Neural cell (in vitro differentiated cells): ENCODE measurements at regions not wholly inside any gene's neighbourhood (a gene's known extent, or its start where the extent isn't known, plus 50 kb on each side); places are given as distances from the start of the nearest gene placed in this dataset.
"Not testable (repeated sequence)": the region's sequence is repeated elsewhere in the genome, so short reads cannot be mapped to it uniquely, and the experiment has no call there.

Source experiments
- H2AFZ ChIP-seq: fragments of 200-600, 300-800 bp; sonication (generic), shearing (Covaris generic); 2 replicates; pipeline ENCODE4 v1.6.0; 2014; ENCODE audit warnings: low read depth, mild to moderate bottlenecking, antibody characterized with exemption, low read length, moderate library complexity
- H3F3A ChIP-seq: fragments of 200-600 bp; shearing (Covaris generic); 2 replicates; pipeline ENCODE4 v1.6.1; 2016; ENCODE audit warnings: mild to moderate bottlenecking, moderate library complexity, mixed read lengths, antibody characterized with exemption, low read length; ENCODE audit not compliant: insufficient read depth, poor library complexity, severe bottlenecking
- H3K27ac ChIP-seq: fragments of 200-600, 300-800 bp; sonication (generic), shearing (Covaris generic); 2 replicates; pipeline ENCODE4 v1.5.1; 2014; ENCODE audit warnings: mild to moderate bottlenecking, low read length, moderate library complexity
- H3K27me3 ChIP-seq: fragments of 300-800, 200-600 bp; sonication (generic), shearing (Covaris generic); 2 replicates; pipeline ENCODE4 v1.6.0; 2014; ENCODE audit warnings: mild to moderate bottlenecking, low read depth, low read length, moderate library complexity; ENCODE audit not compliant: insufficient read depth
- H3K36me3 ChIP-seq: fragments of 300-800, 200-600 bp; sonication (generic), shearing (Covaris generic); 2 replicates; pipeline ENCODE4 v1.5.1; 2014; ENCODE audit warnings: mild to moderate bottlenecking, antibody characterized with exemption, low read length, moderate library complexity; ENCODE audit not compliant: insufficient read depth
- H3K4me2 ChIP-seq: fragments of 300-800, 200-600 bp; sonication (generic), shearing (Covaris generic); 2 replicates; pipeline ENCODE4 v1.6.0; 2014; ENCODE audit warnings: mild to moderate bottlenecking, low read length
- H3K4me3 ChIP-seq: fragments of 300-800, 200-600 bp; sonication (generic), shearing (Covaris generic); 2 replicates; pipeline ENCODE4 v1.5.1; 2014; ENCODE audit warnings: mild to moderate bottlenecking, low read length, moderate library complexity
- H3K79me2 ChIP-seq: fragments of 200-600 bp; shearing (Covaris generic); replicated peaks from 2 replicates; pipeline ENCODE4 v1.6.0; 2014; ENCODE audit warnings: mild to moderate bottlenecking, low read length, moderate library complexity; ENCODE audit not compliant: insufficient read depth
- H3K9ac ChIP-seq: fragments of 300-800, 200-600 bp; sonication (generic), shearing (Covaris generic); 2 replicates; pipeline ENCODE4 v1.6.1; 2016; ENCODE audit warnings: mild to moderate bottlenecking, low read length, mixed read lengths
- H3K9me2 ChIP-seq: fragments of 200-600 bp; shearing (Covaris generic); 2 replicates; pipeline ENCODE4 v1.6.1; 2016; ENCODE audit warnings: mild to moderate bottlenecking, low read length, mixed read lengths; ENCODE audit not compliant: insufficient read depth
- H3K9me3 ChIP-seq: fragments of 200-600, 300-800 bp; sonication (generic), shearing (Covaris generic); 2 replicates; pipeline ENCODE4 v1.6.1; 2016; ENCODE audit warnings: mild to moderate bottlenecking, mixed run types, low read length, moderate library complexity, mixed read lengths
- H4K20me1 ChIP-seq: fragments of 200-600 bp; shearing (Covaris generic); 2 replicates; pipeline ENCODE4 v1.6.1; 2016; ENCODE audit warnings: mild to moderate bottlenecking, mixed run types; ENCODE audit not compliant: insufficient read depth
- EP300 ChIP-seq: fragments of 450-650 bp; conservative IDR thresholded peaks from 2 replicates; pipeline ENCODE4 v1.6.1; 2014; ENCODE audit warnings: antibody characterized with exemption, mild to moderate bottlenecking, moderate library complexity; ENCODE audit not compliant: poor library complexity, severe bottlenecking
- EZH2 ChIP-seq: fragments of 200-600, 300-800 bp; shearing (Covaris generic), sonication (generic); IDR thresholded peaks from 2 replicates; pipeline ENCODE4 v1.6.1; 2014; ENCODE audit warnings: antibody characterized with exemption, low read length, borderline replicate concordance, mild to moderate bottlenecking; ENCODE audit not compliant: insufficient read depth, poor library complexity, severe bottlenecking
- MXI1 ChIP-seq: fragments of 450-650 bp; conservative IDR thresholded peaks from 2 replicates; pipeline ENCODE4 v1.6.1; 2014; ENCODE audit warnings: antibody characterized with exemption, mild to moderate bottlenecking; ENCODE audit not compliant: poor library complexity, severe bottlenecking
- POLR2AphosphoS5 ChIP-seq: IDR thresholded peaks from 2 replicates; pipeline ENCODE4 v1.6.1; 2012
- RAD21 ChIP-seq: fragments of 450-650 bp; conservative IDR thresholded peaks from 2 replicates; pipeline ENCODE4 v1.6.1; 2014; ENCODE audit warnings: antibody characterized with exemption, mild to moderate bottlenecking, moderate library complexity
- SMC3 ChIP-seq: fragments of 450-650 bp; conservative IDR thresholded peaks from 2 replicates; pipeline ENCODE4 v1.6.1; 2014; ENCODE audit warnings: antibody characterized with exemption, mild to moderate bottlenecking, moderate library complexity; ENCODE audit not compliant: poor library complexity
- TAF1 ChIP-seq: IDR thresholded peaks from 2 replicates; pipeline ENCODE4 v1.6.1; 2012; ENCODE audit warnings: low read depth
- TF ChIP-seq, protein P1 (sequence below): IDR thresholded peaks from 2 replicates; pipeline ENCODE4 v1.6.1; 2012; ENCODE audit warnings: borderline replicate concordance
- TF ChIP-seq, protein P2 (sequence below): fragments of 450-650 bp; IDR thresholded peaks from 2 replicates; pipeline ENCODE4 v1.5.1; 2014; ENCODE audit warnings: antibody characterized with exemption, mild to moderate bottlenecking, moderate library complexity; ENCODE audit not compliant: poor library complexity, severe bottlenecking

DNA sequence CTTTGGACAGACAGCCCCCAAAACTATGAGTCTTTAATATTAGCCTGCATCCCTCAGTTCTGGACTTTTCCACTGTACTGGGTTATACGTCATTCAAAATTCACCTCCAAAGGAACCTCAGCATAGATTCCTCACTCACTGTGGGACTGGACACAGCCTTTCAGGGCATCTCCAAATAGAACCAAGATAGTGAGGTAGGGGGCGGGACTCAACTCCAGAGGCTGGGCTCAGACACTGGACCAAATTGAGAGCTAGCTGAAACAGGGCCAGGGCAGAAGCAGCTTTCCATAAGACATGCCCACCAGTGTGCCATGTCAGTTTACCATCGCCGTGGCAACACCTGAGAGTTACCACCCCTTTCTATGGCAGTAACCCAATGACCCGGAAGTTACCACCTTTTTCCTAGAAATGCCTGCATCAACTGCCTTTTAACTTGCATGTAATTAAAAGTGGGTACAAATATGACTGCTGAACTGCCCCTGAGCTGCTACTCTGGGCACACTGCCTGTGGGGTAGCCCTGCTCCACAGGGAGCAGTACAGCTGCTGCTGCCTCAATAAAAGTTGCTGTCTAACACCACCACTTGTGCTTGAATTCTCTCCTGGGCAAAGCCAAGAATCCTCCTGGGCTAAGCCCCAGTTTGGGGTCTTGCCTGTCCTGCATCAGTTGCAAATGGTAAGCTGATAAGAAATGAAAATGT, 274.7 kb downstream of the ANAPC1 start:
- H3K9me2 ChIP-seq, H2AFZ ChIP-seq, H3K36me3 ChIP-seq, H3K4me3 ChIP-seq, H3K79me2 ChIP-seq, H3K27ac ChIP-seq, H3K9ac ChIP-seq, H3K9me3 ChIP-seq, H3F3A ChIP-seq, H3K4me2 ChIP-seq, H4K20me1 ChIP-seq, H3K27me3 ChIP-seq: not testable (repeated sequence)

DNA sequence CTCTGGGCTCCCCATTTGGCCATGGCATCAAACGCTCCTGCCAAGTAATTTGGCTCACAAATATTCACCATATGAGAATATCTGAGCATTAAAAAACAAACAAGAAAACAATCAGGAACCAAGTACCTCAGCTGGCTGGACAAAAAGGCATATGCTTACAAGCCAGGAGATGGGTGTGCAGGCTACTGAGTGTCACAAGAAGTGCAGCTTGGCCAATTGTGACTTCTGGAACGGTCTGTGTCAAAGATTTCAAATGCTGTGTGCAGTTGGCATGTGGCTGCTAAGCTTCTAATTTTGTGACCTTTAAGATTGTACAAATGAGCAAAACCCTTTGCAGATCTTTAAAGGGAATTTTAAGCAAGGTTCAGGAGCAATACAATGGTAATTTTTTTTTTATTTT, 274.0 kb downstream of the ANAPC1 start:
- not testable (repeated sequence) for H3K9me3 ChIP-seq, H2AFZ ChIP-seq, H3K9ac ChIP-seq, H3K9me2 ChIP-seq, H3K36me3 ChIP-seq, H3K4me3 ChIP-seq, H3K4me2 ChIP-seq, H3K27ac ChIP-seq, H3F3A ChIP-seq, H3K27me3 ChIP-seq, H3K79me2 ChIP-seq, H4K20me1 ChIP-seq

DNA sequence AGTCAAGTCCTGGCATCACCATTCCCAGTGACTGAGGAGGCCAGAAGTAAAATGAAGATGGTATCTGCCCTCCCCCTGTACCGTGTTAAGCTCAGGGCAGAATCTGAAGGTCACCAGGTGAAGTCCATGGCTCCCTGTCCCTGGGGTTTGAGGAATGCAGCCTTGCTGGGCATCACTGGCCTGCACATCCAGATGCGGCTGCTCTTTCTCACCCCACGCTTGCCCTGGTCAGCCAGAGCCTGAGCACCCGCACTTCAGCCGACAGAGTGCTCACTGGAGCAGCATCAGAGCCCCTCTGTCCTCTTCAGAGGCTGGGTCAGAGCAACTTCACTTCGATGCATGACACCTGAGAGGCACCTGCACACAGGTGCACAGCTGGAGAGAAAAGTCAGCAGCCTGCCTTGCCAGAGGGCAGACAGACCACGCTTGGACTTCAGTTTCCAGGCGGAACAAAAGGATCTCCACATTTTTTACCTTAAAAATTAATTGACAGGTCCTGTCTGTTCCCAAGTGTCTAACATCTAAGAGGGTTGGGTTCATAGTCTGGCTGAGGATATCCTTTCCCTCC, 267.3 kb downstream of the ANAPC1 start:
- Histone ChIP-seq H3K27me3 (no peaks in the 10 kb centered on the region), H2AFZ (no peak overlapping the region), H4K20me1 (no peaks in the 10 kb centered on the region), H3K9ac (no peak overlapping the region), H3K4me3 (no peak overlapping the region), H3K27ac (no peak overlapping the region), H3K36me3 (no peaks in the 10 kb centered on the region), H3K79me2 (no peaks in the 10 kb centered on the region), H3K4me2 (no peak overlapping the region), H3K9me2 (no peaks in the 10 kb centered on the region), H3K9me3 (no peaks in the 10 kb centered on the region), H3F3A (no peaks in the 10 kb centered on the region)
- TF ChIP-seq MXI1 (no peak), RAD21 (no peak), EZH2 (no peak), SMC3 (no peak), POLR2AphosphoS5 (no peak), TAF1 (no peak), EP300 (no peak)
- TF ChIP-seq, protein P1, sequence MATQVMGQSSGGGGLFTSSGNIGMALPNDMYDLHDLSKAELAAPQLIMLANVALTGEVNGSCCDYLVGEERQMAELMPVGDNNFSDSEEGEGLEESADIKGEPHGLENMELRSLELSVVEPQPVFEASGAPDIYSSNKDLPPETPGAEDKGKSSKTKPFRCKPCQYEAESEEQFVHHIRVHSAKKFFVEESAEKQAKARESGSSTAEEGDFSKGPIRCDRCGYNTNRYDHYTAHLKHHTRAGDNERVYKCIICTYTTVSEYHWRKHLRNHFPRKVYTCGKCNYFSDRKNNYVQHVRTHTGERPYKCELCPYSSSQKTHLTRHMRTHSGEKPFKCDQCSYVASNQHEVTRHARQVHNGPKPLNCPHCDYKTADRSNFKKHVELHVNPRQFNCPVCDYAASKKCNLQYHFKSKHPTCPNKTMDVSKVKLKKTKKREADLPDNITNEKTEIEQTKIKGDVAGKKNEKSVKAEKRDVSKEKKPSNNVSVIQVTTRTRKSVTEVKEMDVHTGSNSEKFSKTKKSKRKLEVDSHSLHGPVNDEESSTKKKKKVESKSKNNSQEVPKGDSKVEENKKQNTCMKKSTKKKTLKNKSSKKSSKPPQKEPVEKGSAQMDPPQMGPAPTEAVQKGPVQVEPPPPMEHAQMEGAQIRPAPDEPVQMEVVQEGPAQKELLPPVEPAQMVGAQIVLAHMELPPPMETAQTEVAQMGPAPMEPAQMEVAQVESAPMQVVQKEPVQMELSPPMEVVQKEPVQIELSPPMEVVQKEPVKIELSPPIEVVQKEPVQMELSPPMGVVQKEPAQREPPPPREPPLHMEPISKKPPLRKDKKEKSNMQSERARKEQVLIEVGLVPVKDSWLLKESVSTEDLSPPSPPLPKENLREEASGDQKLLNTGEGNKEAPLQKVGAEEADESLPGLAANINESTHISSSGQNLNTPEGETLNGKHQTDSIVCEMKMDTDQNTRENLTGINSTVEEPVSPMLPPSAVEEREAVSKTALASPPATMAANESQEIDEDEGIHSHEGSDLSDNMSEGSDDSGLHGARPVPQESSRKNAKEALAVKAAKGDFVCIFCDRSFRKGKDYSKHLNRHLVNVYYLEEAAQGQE, result no peak
- TF ChIP-seq, protein P2, sequence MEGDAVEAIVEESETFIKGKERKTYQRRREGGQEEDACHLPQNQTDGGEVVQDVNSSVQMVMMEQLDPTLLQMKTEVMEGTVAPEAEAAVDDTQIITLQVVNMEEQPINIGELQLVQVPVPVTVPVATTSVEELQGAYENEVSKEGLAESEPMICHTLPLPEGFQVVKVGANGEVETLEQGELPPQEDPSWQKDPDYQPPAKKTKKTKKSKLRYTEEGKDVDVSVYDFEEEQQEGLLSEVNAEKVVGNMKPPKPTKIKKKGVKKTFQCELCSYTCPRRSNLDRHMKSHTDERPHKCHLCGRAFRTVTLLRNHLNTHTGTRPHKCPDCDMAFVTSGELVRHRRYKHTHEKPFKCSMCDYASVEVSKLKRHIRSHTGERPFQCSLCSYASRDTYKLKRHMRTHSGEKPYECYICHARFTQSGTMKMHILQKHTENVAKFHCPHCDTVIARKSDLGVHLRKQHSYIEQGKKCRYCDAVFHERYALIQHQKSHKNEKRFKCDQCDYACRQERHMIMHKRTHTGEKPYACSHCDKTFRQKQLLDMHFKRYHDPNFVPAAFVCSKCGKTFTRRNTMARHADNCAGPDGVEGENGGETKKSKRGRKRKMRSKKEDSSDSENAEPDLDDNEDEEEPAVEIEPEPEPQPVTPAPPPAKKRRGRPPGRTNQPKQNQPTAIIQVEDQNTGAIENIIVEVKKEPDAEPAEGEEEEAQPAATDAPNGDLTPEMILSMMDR, result no peak
